ENCODE measurements at regions not wholly inside any gene's neighbourhood (a gene's known extent, or its start where the extent isn't known, plus 50 kb on each side); places are given as distances from the start of the nearest gene placed in this dataset.

- no peaks in the 10 kb centered on the region for H3K27me3 ChIP-seq (ENCODE audit: low read length)
- H3K9me3 ChIP-seq (ENCODE audit: low read length) = 0 out of 2 replicates have a peak, but pooled peaks cover 4% of the 10 kb centered on the region
- no peaks in the 10 kb centered on the region for H4K20me1 ChIP-seq (ENCODE audit: insufficient read depth, low read depth, low read length)
- DNase-seq = no peak
- H3K27ac ChIP-seq (ENCODE audit: low read length) = no peak overlapping the region
- H3K9me2 ChIP-seq (replicated peaks; ENCODE audit: insufficient read depth, low read length) = no peaks in the 10 kb centered on the region
- H2AFZ ChIP-seq (ENCODE audit: low read length) = no peak overlapping the region
- no peak overlapping the region for H3K9ac ChIP-seq (ENCODE audit: low read length)
- no peak overlapping the region for H3K4me2 ChIP-seq (ENCODE audit: low read depth, low read length, poor library complexity, severe bottlenecking)
- H3K79me2 ChIP-seq (ENCODE audit: low read length) = no peaks in the 10 kb centered on the region
- H3K4me3 ChIP-seq (ENCODE audit: low read length) = no peak overlapping the region
- no peaks in the 10 kb centered on the region for H3K36me3 ChIP-seq (ENCODE audit: insufficient read depth, low read length)
- no peaks in the 10 kb centered on the region for H3K4me1 ChIP-seq (ENCODE audit: low read length)
These were observed 1234.7 kb downstream of the NSUN3 start for GRCh38 chr3:95297581-95297980.

GRCh38 chr3:95302044-95302443 is 1239.2 kb downstream of the NSUN3 start:
- no peak overlapping the region for H3K27ac ChIP-seq (ENCODE audit: low read length)
- H3K9me2 ChIP-seq (replicated peaks; ENCODE audit: insufficient read depth, low read length) = no peaks in the 10 kb centered on the region
- H3K9ac ChIP-seq (ENCODE audit: low read length) = no peak overlapping the region
- no peaks in the 10 kb centered on the region for H4K20me1 ChIP-seq (ENCODE audit: insufficient read depth, low read depth, low read length)
- H3K79me2 ChIP-seq (ENCODE audit: low read length) = no peaks in the 10 kb centered on the region
- H2AFZ ChIP-seq (ENCODE audit: low read length) = no peak overlapping the region
- no peak overlapping the region for H3K4me2 ChIP-seq (ENCODE audit: low read depth, low read length, poor library complexity, severe bottlenecking)
- 0 out of 2 replicates have a peak, but pooled peaks cover 1% of the 10 kb centered on the region for H3K9me3 ChIP-seq (ENCODE audit: low read length)
- no peaks in the 10 kb centered on the region for H3K27me3 ChIP-seq (ENCODE audit: low read length)
- DNase-seq = no peak
- H3K4me3 ChIP-seq (ENCODE audit: low read length) = no peak overlapping the region
- no peaks in the 10 kb centered on the region for H3K36me3 ChIP-seq (ENCODE audit: insufficient read depth, low read length)
- no peaks in the 10 kb centered on the region for H3K4me1 ChIP-seq (ENCODE audit: low read length)

GRCh38 chr3:95310560-95310959 is 1247.7 kb downstream of the NSUN3 start:
- H3K4me2 ChIP-seq (ENCODE audit: low read depth, low read length, poor library complexity, severe bottlenecking) = no peak overlapping the region
- no peaks in the 10 kb centered on the region for H3K79me2 ChIP-seq (ENCODE audit: low read length)
- no peak overlapping the region for H2AFZ ChIP-seq (ENCODE audit: low read length)
- no peak overlapping the region for H3K27ac ChIP-seq (ENCODE audit: low read length)
- no peak overlapping the region for H3K9ac ChIP-seq (ENCODE audit: low read length)
- peaks cover 6% of the 10 kb centered on the region; the same call in 1 of the 2 replicates for H3K9me3 ChIP-seq (ENCODE audit: low read length)
- H3K36me3 ChIP-seq (ENCODE audit: insufficient read depth, low read length) = no peaks in the 10 kb centered on the region
- no peaks in the 10 kb centered on the region for H4K20me1 ChIP-seq (ENCODE audit: insufficient read depth, low read depth, low read length)
- DNase-seq = no peak
- H3K4me3 ChIP-seq (ENCODE audit: low read length) = no peak overlapping the region
- no peaks in the 10 kb centered on the region for H3K4me1 ChIP-seq (ENCODE audit: low read length)
- no peaks in the 10 kb centered on the region for H3K27me3 ChIP-seq (ENCODE audit: low read length)
- no peaks in the 10 kb centered on the region for H3K9me2 ChIP-seq (replicated peaks; ENCODE audit: insufficient read depth, low read length)

- Histone ChIP-seq H3K9ac (ENCODE audit: low read length) (no peak overlapping the region), H3K9me3 (ENCODE audit: low read length) (peaks cover 8% of the 10 kb centered on the region)
These were observed 1248.4 kb downstream of the NSUN3 start for GRCh38 chr3:95311272-95311671.

GRCh38 chr3:95312650-95313049 is 1249.8 kb downstream of the NSUN3 start:
- no peak overlapping the region for H3K27ac ChIP-seq (ENCODE audit: low read length)
- H3K36me3 ChIP-seq (ENCODE audit: insufficient read depth, low read length) = no peaks in the 10 kb centered on the region
- no peaks in the 10 kb centered on the region for H3K27me3 ChIP-seq (ENCODE audit: low read length)
- peaks cover 11% of the 10 kb centered on the region for H3K9me3 ChIP-seq (ENCODE audit: low read length)
- H3K9me2 ChIP-seq (replicated peaks; ENCODE audit: insufficient read depth, low read length) = no peaks in the 10 kb centered on the region
- no peaks in the 10 kb centered on the region for H3K79me2 ChIP-seq (ENCODE audit: low read length)
- H2AFZ ChIP-seq (ENCODE audit: low read length) = no peak overlapping the region
- no peaks in the 10 kb centered on the region for H3K4me1 ChIP-seq (ENCODE audit: low read length)
- H3K4me3 ChIP-seq (ENCODE audit: low read length) = no peak overlapping the region
- H4K20me1 ChIP-seq (ENCODE audit: insufficient read depth, low read depth, low read length) = no peaks in the 10 kb centered on the region
- no peak overlapping the region for H3K4me2 ChIP-seq (ENCODE audit: low read depth, low read length, poor library complexity, severe bottlenecking)
- no peak overlapping the region for H3K9ac ChIP-seq (ENCODE audit: low read length)
- DNase-seq = no peak

More at GRCh38 chr3:95311272-95311671, 1248.4 kb downstream of the NSUN3 start:
- H3K36me3 ChIP-seq (ENCODE audit: insufficient read depth, low read length) = no peaks in the 10 kb centered on the region
- H3K79me2 ChIP-seq (ENCODE audit: low read length) = no peaks in the 10 kb centered on the region
- no peak overlapping the region for H3K4me3 ChIP-seq (ENCODE audit: low read length)
- H4K20me1 ChIP-seq (ENCODE audit: insufficient read depth, low read depth, low read length) = no peaks in the 10 kb centered on the region
- no peak overlapping the region for H3K27ac ChIP-seq (ENCODE audit: low read length)
- H2AFZ ChIP-seq (ENCODE audit: low read length) = no peak overlapping the region
- no peaks in the 10 kb centered on the region for H3K27me3 ChIP-seq (ENCODE audit: low read length)
- H3K4me2 ChIP-seq (ENCODE audit: low read depth, low read length, poor library complexity, severe bottlenecking) = no peak overlapping the region
- no peak for DNase-seq
- no peaks in the 10 kb centered on the region for H3K9me2 ChIP-seq (replicated peaks; ENCODE audit: insufficient read depth, low read length)
- no peaks in the 10 kb centered on the region for H3K4me1 ChIP-seq (ENCODE audit: low read length)

GRCh38 chr3:95319921-95320494 is 1257.1 kb downstream of the NSUN3 start:
- no peaks in the 10 kb centered on the region for H3K36me3 ChIP-seq (ENCODE audit: insufficient read depth, low read length)
- no peaks in the 10 kb centered on the region for H3K9me2 ChIP-seq (replicated peaks; ENCODE audit: insufficient read depth, low read length)
- H2AFZ ChIP-seq (ENCODE audit: low read length) = peak overlapping the region; percentile 53
- H3K9ac ChIP-seq (ENCODE audit: low read length) = no peak overlapping the region
- no peaks in the 10 kb centered on the region for H4K20me1 ChIP-seq (ENCODE audit: insufficient read depth, low read depth, low read length)
- no peaks in the 10 kb centered on the region for H3K79me2 ChIP-seq (ENCODE audit: low read length)
- H3K4me1 ChIP-seq (ENCODE audit: low read length) = peaks cover 3% of the 10 kb centered on the region; the same call in 1 of the 2 replicates
- no peak overlapping the region for H3K27ac ChIP-seq (ENCODE audit: low read length)
- H3K27me3 ChIP-seq (ENCODE audit: low read length) = no peaks in the 10 kb centered on the region
- no peak overlapping the region for H3K4me3 ChIP-seq (ENCODE audit: low read length)
- H3K4me2 ChIP-seq (ENCODE audit: low read depth, low read length, poor library complexity, severe bottlenecking) = peak overlapping the region; percentile 9
- no peak for DNase-seq
- peaks cover 8% of the 10 kb centered on the region for H3K9me3 ChIP-seq (ENCODE audit: low read length)

GRCh38 chr3:95327478-95327877 is 1264.6 kb downstream of the NSUN3 start:
- no peak overlapping the region for H2AFZ ChIP-seq (ENCODE audit: low read length)
- H3K4me2 ChIP-seq (ENCODE audit: low read depth, low read length, poor library complexity, severe bottlenecking) = no peak overlapping the region
- H3K27me3 ChIP-seq (ENCODE audit: low read length) = no peaks in the 10 kb centered on the region
- no peaks in the 10 kb centered on the region for H4K20me1 ChIP-seq (ENCODE audit: insufficient read depth, low read depth, low read length)
- no peaks in the 10 kb centered on the region for H3K79me2 ChIP-seq (ENCODE audit: low read length)
- H3K27ac ChIP-seq (ENCODE audit: low read length) = no peak overlapping the region
- no peak for DNase-seq
- no peak overlapping the region for H3K4me3 ChIP-seq (ENCODE audit: low read length)
- no peaks in the 10 kb centered on the region; the same call in none of the 2 replicates for H3K9me3 ChIP-seq (ENCODE audit: low read length)
- no peak overlapping the region for H3K9ac ChIP-seq (ENCODE audit: low read length)
- H3K4me1 ChIP-seq (ENCODE audit: low read length) = no peaks in the 10 kb centered on the region
- H3K9me2 ChIP-seq (replicated peaks; ENCODE audit: insufficient read depth, low read length) = no peaks in the 10 kb centered on the region
- no peaks in the 10 kb centered on the region for H3K36me3 ChIP-seq (ENCODE audit: insufficient read depth, low read length)

GRCh38 chr3:95333826-95334225 is 1271.0 kb downstream of the NSUN3 start:
- no peaks in the 10 kb centered on the region for H3K79me2 ChIP-seq (ENCODE audit: low read length)
- no peak overlapping the region for H3K27ac ChIP-seq (ENCODE audit: low read length)
- H3K4me1 ChIP-seq (ENCODE audit: low read length) = peaks cover 9% of the 10 kb centered on the region; the same call in 1 of the 2 replicates
- H3K36me3 ChIP-seq (ENCODE audit: insufficient read depth, low read length) = no peaks in the 10 kb centered on the region
- no peaks in the 10 kb centered on the region for H4K20me1 ChIP-seq (ENCODE audit: insufficient read depth, low read depth, low read length)
- H3K4me2 ChIP-seq (ENCODE audit: low read depth, low read length, poor library complexity, severe bottlenecking) = no peak overlapping the region
- H3K4me3 ChIP-seq (ENCODE audit: low read length) = no peak overlapping the region
- no peaks in the 10 kb centered on the region for H3K9me2 ChIP-seq (replicated peaks; ENCODE audit: insufficient read depth, low read length)
- DNase-seq = no peak
- H3K9me3 ChIP-seq (ENCODE audit: low read length) = peaks cover 6% of the 10 kb centered on the region
- no peak overlapping the region for H3K9ac ChIP-seq (ENCODE audit: low read length)
- no peak overlapping the region for H2AFZ ChIP-seq (ENCODE audit: low read length)
- no peaks in the 10 kb centered on the region for H3K27me3 ChIP-seq (ENCODE audit: low read length)

Data from Karpas-422 (cell line).